GM12892 (cell line): ENCODE measurements at regions not wholly inside any gene's neighbourhood (a gene's known extent, or its start where the extent isn't known, plus 50 kb on each side); places are given as distances from the start of the nearest gene placed in this dataset.

Source experiments
- POLR2A ChIP-seq: IDR thresholded peaks from 2 replicates; pipeline ENCODE4 v1.6.1; 2011; ENCODE audit warnings: low read depth, low read length, control low read depth
- POLR2AphosphoS5 ChIP-seq: IDR thresholded peaks from 2 replicates; pipeline ENCODE4 v1.6.1; 2011; ENCODE audit warnings: low read depth, low read length, control low read depth
- TAF1 ChIP-seq: IDR thresholded peaks from 2 replicates; pipeline ENCODE4 v1.6.1; 2011; ENCODE audit warnings: low read depth, mild to moderate bottlenecking, control low read depth, low read length, borderline replicate concordance

DNA sequence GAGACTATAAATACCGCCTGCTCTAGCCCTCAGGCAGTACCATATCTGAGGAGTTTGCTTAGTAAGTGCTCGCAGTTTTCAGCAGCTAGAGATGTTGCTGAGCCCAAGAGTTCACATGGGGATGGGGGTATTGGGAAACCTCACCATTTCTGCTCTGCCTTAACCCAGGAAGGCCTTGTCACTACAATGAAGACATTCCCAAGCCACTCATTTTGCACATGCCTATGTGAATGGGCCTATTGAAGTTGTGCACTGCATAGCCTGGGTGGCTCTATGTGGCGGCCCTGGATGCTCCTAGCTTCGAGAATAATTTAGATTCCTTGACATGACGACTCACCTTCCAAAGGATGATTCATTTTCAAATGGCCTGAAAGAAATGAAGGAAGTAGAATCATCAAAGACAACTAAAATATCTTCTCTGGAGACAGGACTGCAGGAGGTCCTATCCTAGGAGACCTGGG, 163.4 kb downstream of the ADAMTS15 start:
- TF ChIP-seq POLR2AphosphoS5 (no peak), POLR2A (no peak), TAF1 (no peak)
